K562 (cell line): ENCODE measurements at regions not wholly inside any gene's neighbourhood (a gene's known extent, or its start where the extent isn't known, plus 50 kb on each side); places are given as distances from the start of the nearest gene placed in this dataset.

ENCODE experiments used
- ATAC-seq: fragments of 200-7000 bp; cut with Tn5 transposase; 3 replicates; pipeline ENCODE4 v1.9.1; 2020; ENCODE audit warnings: moderate library complexity
- BruUV-seq: library from RNA; stranded (reverse); fragments of 400-500 nt; replicated peaks from 2 replicates; lab custom pipeline; 2021; lab: Mats Ljungman, UMichigan
- CTCF ChIA-PET: fragments of 300-600 bp; formaldehyde crosslinking; extraction: SDS; loops from one replicate; lab custom pipeline; 2021; ENCODE audit warnings: low intra/inter-chr PET ratio; lab: Yijun Ruan, JAX
- POLR2A ChIA-PET: fragments of 300-600, 350-650 bp; sonication (Branson Sonifier 250); formaldehyde crosslinking; extraction: SDS; loops from one replicate; lab custom pipeline; 2021; ENCODE audit warnings: antibody characterized with exemption, inconsistent platforms; lab: Yijun Ruan, JAX
- DNase-seq, 4 experiments: peaks; one replicate each; pipeline versions ENCODE4 v3.0.0 to v3.0.0-alpha.2; 2011 to 2018; ENCODE audit warnings: low spot score in 3 of 4, mixed read lengths in 3 of 4; ENCODE audit errors: extremely low read depth in 1 of 4
- FAIRE-seq: peaks from 2 replicates; lab custom pipeline; 2011; peaks lifted over from hg19 to GRCh38; lab: Jason Lieb, UNC
- H2AFZ ChIP-seq: 2 replicates; pipeline ENCODE4 v1.6.0; 2011; ENCODE audit warnings: low read depth, low read length, control low read depth, inconsistent platforms
- H3K27ac ChIP-seq: fragments of 200-600 bp; 3 replicates; pipeline ENCODE4 v1.8.0; 2011; ENCODE audit warnings: low read depth, mild to moderate bottlenecking, control low read depth, inconsistent platforms, low read length, moderate library complexity, mixed read lengths; ENCODE audit errors: extremely low read depth
- H3K27me3 ChIP-seq, 2 experiments: fragments of 300-600 bp in 1 of 2; 2 replicates in 1 of 2; 3 replicates in 1 of 2; pipeline versions ENCODE4 v1.6.0 to v1.8.0; 2011; ENCODE audit warnings: inconsistent platforms in 2 of 2, low read length in 2 of 2, mild to moderate bottlenecking in 1 of 2, mixed read lengths in 1 of 2, moderate library complexity in 1 of 2; ENCODE audit not compliant: control insufficient read depth in 2 of 2, insufficient read depth in 2 of 2
- H3K36me3 ChIP-seq: fragments of 300-600 bp; 3 replicates; pipeline ENCODE4 v1.8.0; 2011; ENCODE audit warnings: mild to moderate bottlenecking, low read length, inconsistent platforms; ENCODE audit not compliant: control insufficient read depth, insufficient read depth
- H3K4me1 ChIP-seq, 2 experiments: fragments of 200-600 bp in 1 of 2; replicated peaks in 1 of 2; 2 replicates in 1 of 2; 3 replicates in 1 of 2; pipeline versions ENCODE4 v1.5.1 to v1.8.0; 2011; ENCODE audit warnings: inconsistent platforms in 2 of 2, low read length in 2 of 2, mild to moderate bottlenecking in 1 of 2, mixed read lengths in 1 of 2, moderate library complexity in 1 of 2; ENCODE audit not compliant: control insufficient read depth in 2 of 2, insufficient read depth in 2 of 2
- H3K4me2 ChIP-seq: 2 replicates; pipeline ENCODE4 v1.6.1; 2011; ENCODE audit warnings: low read length, control low read depth, inconsistent platforms, mixed read lengths; ENCODE audit not compliant: insufficient read depth
- H3K4me3 ChIP-seq: fragments of 200-600 bp; sonication (generic), shearing (Covaris generic); 2 replicates; pipeline ENCODE4 v1.5.1; 2016; ENCODE audit warnings: control low read depth, inconsistent platforms
- H3K79me2 ChIP-seq: fragments of 200-600 bp; 3 replicates; pipeline ENCODE4 v1.8.0; 2011; ENCODE audit warnings: low read length, inconsistent platforms; ENCODE audit not compliant: control insufficient read depth, insufficient read depth
- H3K9ac ChIP-seq, 2 experiments: 2 replicates each; pipeline versions ENCODE4 v1.6.0 to v1.6.1; 2011; ENCODE audit warnings: low read depth in 2 of 2, low read length in 2 of 2, control low read depth in 1 of 2, inconsistent platforms in 1 of 2, mild to moderate bottlenecking in 1 of 2, mixed read lengths in 1 of 2; ENCODE audit not compliant: insufficient read depth in 1 of 2
- H3K9me1 ChIP-seq: one replicate; pipeline ENCODE4 v1.6.0; 2011; ENCODE audit warnings: inconsistent platforms, mild to moderate bottlenecking, low read length, moderate library complexity; ENCODE audit not compliant: control insufficient read depth, insufficient read depth
- H3K9me3 ChIP-seq: replicated peaks from 2 replicates; pipeline ENCODE4 v1.5.1; 2011; ENCODE audit warnings: low read depth, low read length, inconsistent platforms; ENCODE audit not compliant: control insufficient read depth, insufficient read depth
- H4K20me1 ChIP-seq: replicated peaks from 2 replicates; pipeline ENCODE4 v1.6.1; 2011; ENCODE audit warnings: low read length, inconsistent platforms, mixed read lengths; ENCODE audit not compliant: control insufficient read depth, insufficient read depth
- CC2D1A ChIP-seq: fragments of 450-650 bp; IDR thresholded peaks from 2 replicates; pipeline ENCODE4 v1.6.1; 2017; ENCODE audit warnings: mild to moderate bottlenecking
- RCOR1 ChIP-seq, 2 experiments: IDR thresholded peaks; 2 replicates each; pipeline ENCODE4 v1.6.1; 2012; ENCODE audit warnings: low read depth in 2 of 2, low read length in 2 of 2, borderline replicate concordance in 1 of 2, improper control_type of control experiment in 1 of 2
- ZBTB2 ChIP-seq: fragments of 450-650 bp; IDR thresholded peaks from 2 replicates; pipeline ENCODE4 v1.6.1; 2016; ENCODE audit warnings: antibody characterized with exemption
- WGBS: fragments of 100-300 bp; shearing (Covaris generic); methylation state at CpG from one replicate; pipeline ENCODE4 v1.1.6; 2016; ENCODE audit warnings: low coverage, mixed read lengths; ENCODE audit not compliant: insufficient coverage; ENCODE audit errors: missing lambda C conversion rate; 5-methylcytosine and 5-hydroxymethylcytosine counted together
- in situ Hi-C: fragments of 300-500 bp; cut with MboI; formaldehyde crosslinking; loops from 4 replicates; pipeline ENCODE4 v1.15.0; 2018; ENCODE audit warnings: inconsistent platforms, mixed read lengths
- intact Hi-C: fragments of 100-400 bp; cut with micrococcal nuclease; formaldehyde crosslinking; loops from 2 replicates; pipeline ENCODE4 v1.14.2; 2022
- TF ChIP-seq, protein P1 (sequence below): IDR thresholded peaks from 2 replicates; pipeline ENCODE4 v1.6.1; 2011; ENCODE audit warnings: borderline replicate concordance, low read depth, mild to moderate bottlenecking, moderate library complexity, low read length; ENCODE audit not compliant: insufficient read depth, poor library complexity, severe bottlenecking
- TF ChIP-seq, protein P2 (sequence below): IDR thresholded peaks from 2 replicates; pipeline ENCODE4 v1.6.1; 2014; ENCODE audit warnings: antibody characterized with exemption
- TF ChIP-seq, protein P3 (sequence below): fragments of 450-650 bp; IDR thresholded peaks from 2 replicates; pipeline ENCODE4 v1.6.1; 2016; ENCODE audit warnings: low read depth

GRCh38 chr15:95598251-95598855 is 732.1 kb upstream of the NR2F2 start (continued):
- TF ChIP-seq, protein P1, sequence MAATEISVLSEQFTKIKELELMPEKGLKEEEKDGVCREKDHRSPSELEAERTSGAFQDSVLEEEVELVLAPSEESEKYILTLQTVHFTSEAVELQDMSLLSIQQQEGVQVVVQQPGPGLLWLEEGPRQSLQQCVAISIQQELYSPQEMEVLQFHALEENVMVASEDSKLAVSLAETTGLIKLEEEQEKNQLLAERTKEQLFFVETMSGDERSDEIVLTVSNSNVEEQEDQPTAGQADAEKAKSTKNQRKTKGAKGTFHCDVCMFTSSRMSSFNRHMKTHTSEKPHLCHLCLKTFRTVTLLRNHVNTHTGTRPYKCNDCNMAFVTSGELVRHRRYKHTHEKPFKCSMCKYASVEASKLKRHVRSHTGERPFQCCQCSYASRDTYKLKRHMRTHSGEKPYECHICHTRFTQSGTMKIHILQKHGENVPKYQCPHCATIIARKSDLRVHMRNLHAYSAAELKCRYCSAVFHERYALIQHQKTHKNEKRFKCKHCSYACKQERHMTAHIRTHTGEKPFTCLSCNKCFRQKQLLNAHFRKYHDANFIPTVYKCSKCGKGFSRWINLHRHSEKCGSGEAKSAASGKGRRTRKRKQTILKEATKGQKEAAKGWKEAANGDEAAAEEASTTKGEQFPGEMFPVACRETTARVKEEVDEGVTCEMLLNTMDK: no peak

DNA sequence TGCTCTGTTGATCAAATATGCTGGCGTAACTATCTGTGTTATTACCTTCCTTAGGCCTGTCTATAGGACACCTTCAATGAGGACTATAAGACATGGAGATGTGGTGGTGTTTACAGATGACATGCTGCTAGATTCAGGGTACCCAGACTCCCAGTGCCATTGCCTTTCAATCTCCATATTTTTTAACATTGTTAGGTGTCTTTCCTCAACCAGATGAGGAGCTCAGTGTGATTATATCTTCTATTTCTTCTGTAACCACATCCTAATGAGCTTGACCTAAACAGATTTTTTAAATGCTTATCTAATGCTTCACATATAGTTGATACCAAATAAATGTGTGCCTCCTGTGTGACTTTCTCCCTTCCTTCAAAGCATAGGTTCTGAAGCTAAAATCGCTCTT is 730.1 kb upstream of the NR2F2 start:
- no peaks in the 10 kb centered on the region for H3K9me1 ChIP-seq
- ATAC-seq: no peak
- FAIRE-seq: no peak
- H4K20me1 ChIP-seq: no peaks in the 10 kb centered on the region
- no peak overlapping the region for H3K4me3 ChIP-seq
- ChIA-PET CTCF (no interaction called here), POLR2A (interaction anchor here (0.6 to 2.1 kb wide), 3 partner anchors 10 to 177 kb away, joined by 3 to 4 read pairs (median 3); no protein-coding TSS in a partner anchor)
- no peak for DNase-seq
- peaks cover 5% of the 10 kb centered on the region; the same call in 1 of the 2 replicates for H3K9me3 ChIP-seq
- in situ Hi-C loops: no loop called here
- H3K4me2 ChIP-seq: no peak overlapping the region
- H2AFZ ChIP-seq: no peak overlapping the region
- intact Hi-C loops: no loop called here
- H3K79me2 ChIP-seq: no peaks in the 10 kb centered on the region
- WGBS: 46% methylated on average over 2 of the region's 2 CpGs
- no peaks in the 10 kb centered on the region for H3K4me1 ChIP-seq
- H3K27ac ChIP-seq: no peak overlapping the region
- H3K27me3 ChIP-seq: no peaks in the 10 kb centered on the region
- BruUV-seq: no TSS peak
- H3K36me3 ChIP-seq: no peaks in the 10 kb centered on the region; the same call in 2 of the 3 replicates
- H3K9ac ChIP-seq: no peak overlapping the region
- TF ChIP-seq, protein P2, sequence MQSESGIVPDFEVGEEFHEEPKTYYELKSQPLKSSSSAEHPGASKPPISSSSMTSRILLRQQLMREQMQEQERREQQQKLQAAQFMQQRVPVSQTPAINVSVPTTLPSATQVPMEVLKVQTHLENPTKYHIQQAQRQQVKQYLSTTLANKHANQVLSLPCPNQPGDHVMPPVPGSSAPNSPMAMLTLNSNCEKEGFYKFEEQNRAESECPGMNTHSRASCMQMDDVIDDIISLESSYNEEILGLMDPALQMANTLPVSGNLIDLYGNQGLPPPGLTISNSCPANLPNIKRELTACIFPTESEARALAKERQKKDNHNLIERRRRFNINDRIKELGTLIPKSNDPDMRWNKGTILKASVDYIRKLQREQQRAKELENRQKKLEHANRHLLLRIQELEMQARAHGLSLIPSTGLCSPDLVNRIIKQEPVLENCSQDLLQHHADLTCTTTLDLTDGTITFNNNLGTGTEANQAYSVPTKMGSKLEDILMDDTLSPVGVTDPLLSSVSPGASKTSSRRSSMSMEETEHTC: no peak
- no peak for TF ChIP-seq ZBTB2
- TF ChIP-seq, protein P3, sequence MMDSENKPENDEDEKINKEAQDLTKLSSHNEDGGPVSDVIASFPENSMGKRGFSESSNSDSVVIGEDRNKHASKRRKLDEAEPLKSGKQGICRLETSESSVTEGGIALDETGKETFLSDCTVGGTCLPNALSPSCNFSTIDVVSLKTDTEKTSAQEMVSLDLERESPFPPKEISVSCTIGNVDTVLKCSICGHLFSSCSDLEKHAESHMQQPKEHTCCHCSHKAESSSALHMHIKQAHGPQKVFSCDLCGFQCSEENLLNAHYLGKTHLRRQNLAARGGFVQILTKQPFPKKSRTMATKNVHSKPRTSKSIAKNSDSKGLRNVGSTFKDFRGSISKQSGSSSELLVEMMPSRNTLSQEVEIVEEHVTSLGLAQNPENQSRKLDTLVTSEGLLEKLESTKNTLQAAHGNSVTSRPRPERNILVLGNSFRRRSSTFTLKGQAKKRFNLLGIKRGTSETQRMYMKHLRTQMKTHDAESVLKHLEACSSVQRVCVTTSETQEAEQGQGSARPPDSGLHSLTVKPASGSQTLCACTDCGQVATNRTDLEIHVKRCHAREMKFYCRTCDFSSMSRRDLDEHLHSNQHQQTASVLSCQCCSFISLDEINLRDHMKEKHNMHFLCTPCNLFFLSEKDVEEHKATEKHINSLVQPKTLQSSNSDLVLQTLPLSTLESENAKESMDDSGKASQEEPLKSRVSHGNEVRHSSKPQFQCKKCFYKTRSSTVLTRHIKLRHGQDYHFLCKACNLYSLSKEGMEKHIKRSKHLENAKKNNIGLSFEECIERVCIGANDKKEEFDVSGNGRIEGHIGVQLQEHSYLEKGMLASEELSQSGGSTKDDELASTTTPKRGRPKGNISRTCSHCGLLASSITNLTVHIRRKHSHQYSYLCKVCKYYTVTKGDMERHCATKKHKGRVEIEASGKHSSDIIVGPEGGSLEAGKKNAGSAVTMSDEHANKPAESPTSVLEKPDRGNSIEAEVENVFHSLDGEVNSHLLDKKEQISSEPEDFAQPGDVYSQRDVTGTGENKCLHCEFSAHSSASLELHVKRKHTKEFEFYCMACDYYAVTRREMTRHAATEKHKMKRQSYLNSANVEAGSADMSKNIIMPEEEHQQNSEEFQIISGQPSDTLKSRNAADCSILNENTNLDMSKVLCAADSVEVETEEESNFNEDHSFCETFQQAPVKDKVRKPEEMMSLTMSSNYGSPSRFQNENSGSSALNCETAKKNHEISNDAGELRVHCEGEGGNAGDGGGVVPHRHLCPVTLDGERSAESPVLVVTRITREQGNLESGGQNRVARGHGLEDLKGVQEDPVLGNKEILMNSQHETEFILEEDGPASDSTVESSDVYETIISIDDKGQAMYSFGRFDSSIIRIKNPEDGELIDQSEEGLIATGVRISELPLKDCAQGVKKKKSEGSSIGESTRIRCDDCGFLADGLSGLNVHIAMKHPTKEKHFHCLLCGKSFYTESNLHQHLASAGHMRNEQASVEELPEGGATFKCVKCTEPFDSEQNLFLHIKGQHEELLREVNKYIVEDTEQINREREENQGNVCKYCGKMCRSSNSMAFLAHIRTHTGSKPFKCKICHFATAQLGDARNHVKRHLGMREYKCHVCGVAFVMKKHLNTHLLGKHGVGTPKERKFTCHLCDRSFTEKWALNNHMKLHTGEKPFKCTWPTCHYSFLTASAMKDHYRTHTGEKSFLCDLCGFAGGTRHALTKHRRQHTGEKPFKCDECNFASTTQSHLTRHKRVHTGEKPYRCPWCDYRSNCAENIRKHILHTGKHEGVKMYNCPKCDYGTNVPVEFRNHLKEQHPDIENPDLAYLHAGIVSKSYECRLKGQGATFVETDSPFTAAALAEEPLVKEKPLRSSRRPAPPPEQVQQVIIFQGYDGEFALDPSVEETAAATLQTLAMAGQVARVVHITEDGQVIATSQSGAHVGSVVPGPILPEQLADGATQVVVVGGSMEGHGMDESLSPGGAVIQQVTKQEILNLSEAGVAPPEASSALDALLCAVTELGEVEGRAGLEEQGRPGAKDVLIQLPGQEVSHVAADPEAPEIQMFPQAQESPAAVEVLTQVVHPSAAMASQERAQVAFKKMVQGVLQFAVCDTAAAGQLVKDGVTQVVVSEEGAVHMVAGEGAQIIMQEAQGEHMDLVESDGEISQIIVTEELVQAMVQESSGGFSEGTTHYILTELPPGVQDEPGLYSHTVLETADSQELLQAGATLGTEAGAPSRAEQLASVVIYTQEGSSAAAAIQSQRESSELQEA: no peak
- TF ChIP-seq CC2D1A: no peak
- no peak for TF ChIP-seq RCOR1 (IDR thresholded peaks at IDR 0.05; ENCODE audit: borderline replicate concordance in 1 of 2, low read depth in 2 of 2, low read length in 2 of 2)
